DOHH2 (cell line): ENCODE measurements at regions not wholly inside any gene's neighbourhood (a gene's known extent, or its start where the extent isn't known, plus 50 kb on each side); places are given as distances from the start of the nearest gene placed in this dataset.

Experiments
- CTCF ChIP-seq: fragments of 200-600 bp; sonication (generic); IDR thresholded peaks from one replicate; pipeline ENCODE4 v1.5.1; 2014; ENCODE audit warnings: antibody characterized with exemption, mild to moderate bottlenecking, low read depth, low read length; ENCODE audit not compliant: poor library complexity, severe bottlenecking
- EZH2phosphoT487 ChIP-seq: fragments of 200-600 bp; sonication (generic); IDR thresholded peaks from 2 replicates; pipeline ENCODE4 v1.6.1; 2017; ENCODE audit warnings: borderline replicate concordance, mild to moderate bottlenecking, antibody characterized with exemption, low read length, moderate library complexity, mixed read lengths

- TF ChIP-seq CTCF, result no peak
- TF ChIP-seq EZH2phosphoT487, result no peak
These were observed 645.9 kb upstream of the CITED2 start for GRCh38 chr6:140020207-140020791.
